ENCODE measurements at regions not wholly inside any gene's neighbourhood (a gene's known extent, or its start where the extent isn't known, plus 50 kb on each side); places are given as distances from the start of the nearest gene placed in this dataset.
"Not testable (repeated sequence)": the region's sequence is repeated elsewhere in the genome, so short reads cannot be mapped to it uniquely, and the experiment has no call there.

DNA sequence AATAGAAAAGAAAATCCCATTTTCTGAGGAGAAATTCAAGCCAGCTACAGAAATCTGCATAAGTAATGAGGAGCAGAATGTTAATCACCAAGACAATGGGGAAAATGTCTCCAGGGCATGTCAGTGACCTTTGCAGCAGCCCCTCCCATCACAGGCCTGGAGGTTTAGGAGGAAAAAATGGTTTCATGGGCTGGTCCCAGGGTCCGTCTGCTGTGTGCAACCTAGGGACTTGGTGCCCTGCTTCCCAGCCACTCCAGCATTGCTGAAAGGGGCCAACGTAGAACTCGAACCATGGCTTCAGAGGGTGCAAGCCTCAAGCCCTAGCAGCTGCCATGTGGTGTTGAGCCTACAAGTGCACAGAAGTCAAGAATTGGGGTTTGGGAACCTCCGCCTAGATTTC lies 116.8 kb downstream of the ENC1 start:
- WGBS (ENCODE audit: insufficient coverage, insufficient replicate concordance, low lambda C conversion rate, missing lambda C conversion rate): 50% methylated on average over 4 of the region's 4 CpGs
- DNase-seq (ENCODE audit: low read depth, low spot score); RAD21 ChIA-PET (ENCODE audit: unreplicated experiment); intact Hi-C loops (cut with micrococcal nuclease; ENCODE audit: unreplicated experiment); H2AFZ ChIP-seq (ENCODE audit: control insufficient read depth, low read depth, low read length); H3K9me3 ChIP-seq (replicated peaks; ENCODE audit: control insufficient read depth, insufficient read depth, low read length); H3K36me3 ChIP-seq (ENCODE audit: control insufficient read depth in 2 of 2, insufficient read depth in 2 of 2, low read length in 1 of 2); H3K9ac ChIP-seq (ENCODE audit: control insufficient read depth, insufficient read depth, low read length); ATAC-seq; H3K4me3 ChIP-seq; SMC1A ChIA-PET (ENCODE audit: uncharacterized antibody, unreplicated experiment); H3K27ac ChIP-seq (ENCODE audit: control insufficient read depth, insufficient read depth); H3K4me1 ChIP-seq (ENCODE audit: control insufficient read depth, insufficient read depth, low read length); H3K27me3 ChIP-seq (replicated peaks in 1 of 2; ENCODE audit: control insufficient read depth in 2 of 2, insufficient read depth in 2 of 2, low read length in 1 of 2); BruUV-seq (replicated peaks); H3K4me2 ChIP-seq (ENCODE audit: control insufficient read depth, insufficient read depth); POLR2A ChIA-PET; CTCF ChIA-PET; FAIRE-seq; H4K20me1 ChIP-seq (ENCODE audit: control insufficient read depth, insufficient read depth); in situ Hi-C loops (cut with MboI); H3K79me2 ChIP-seq (ENCODE audit: control insufficient read depth, insufficient read depth, low read length): not testable (repeated sequence)

DNA sequence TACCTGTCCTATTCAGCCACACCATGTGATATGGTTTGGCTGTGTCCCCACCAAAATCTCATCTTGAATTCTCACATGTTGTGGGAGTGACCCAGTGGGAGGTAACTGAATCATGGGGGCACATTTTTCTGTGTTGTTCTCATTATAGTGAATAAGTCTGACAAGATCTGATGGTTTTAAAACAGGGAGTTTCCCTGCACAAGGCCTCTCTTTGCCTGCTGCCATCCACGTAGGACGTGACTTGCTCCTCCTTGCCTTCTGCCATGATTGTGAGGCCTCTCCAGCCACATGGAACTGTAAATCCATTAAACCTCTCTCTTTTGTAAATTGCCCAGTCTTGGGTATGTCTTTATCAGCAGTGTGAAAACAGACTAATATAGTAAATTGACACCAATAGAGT lies 117.7 kb downstream of the ENC1 start:
- intact Hi-C loops (cut with micrococcal nuclease; ENCODE audit: unreplicated experiment); H3K36me3 ChIP-seq (ENCODE audit: control insufficient read depth in 2 of 2, insufficient read depth in 2 of 2, low read length in 1 of 2); H3K79me2 ChIP-seq (ENCODE audit: control insufficient read depth, insufficient read depth, low read length); H3K9me3 ChIP-seq (replicated peaks; ENCODE audit: control insufficient read depth, insufficient read depth, low read length); POLR2A ChIA-PET; FAIRE-seq; SMC1A ChIA-PET (ENCODE audit: uncharacterized antibody, unreplicated experiment); H3K27ac ChIP-seq (ENCODE audit: control insufficient read depth, insufficient read depth); BruUV-seq (replicated peaks); CTCF ChIA-PET; H3K4me2 ChIP-seq (ENCODE audit: control insufficient read depth, insufficient read depth); in situ Hi-C loops (cut with MboI); ATAC-seq; H3K9ac ChIP-seq (ENCODE audit: control insufficient read depth, insufficient read depth, low read length); DNase-seq (ENCODE audit: low read depth, low spot score); RAD21 ChIA-PET (ENCODE audit: unreplicated experiment); H4K20me1 ChIP-seq (ENCODE audit: control insufficient read depth, insufficient read depth); H2AFZ ChIP-seq (ENCODE audit: control insufficient read depth, low read depth, low read length); H3K27me3 ChIP-seq (replicated peaks in 1 of 2; ENCODE audit: control insufficient read depth in 2 of 2, insufficient read depth in 2 of 2, low read length in 1 of 2); H3K4me3 ChIP-seq; H3K4me1 ChIP-seq (ENCODE audit: control insufficient read depth, insufficient read depth, low read length): not testable (repeated sequence)
- 0% methylated on average over 2 of the region's 2 CpGs for WGBS (ENCODE audit: insufficient coverage, insufficient replicate concordance, low lambda C conversion rate, missing lambda C conversion rate)

DNA sequence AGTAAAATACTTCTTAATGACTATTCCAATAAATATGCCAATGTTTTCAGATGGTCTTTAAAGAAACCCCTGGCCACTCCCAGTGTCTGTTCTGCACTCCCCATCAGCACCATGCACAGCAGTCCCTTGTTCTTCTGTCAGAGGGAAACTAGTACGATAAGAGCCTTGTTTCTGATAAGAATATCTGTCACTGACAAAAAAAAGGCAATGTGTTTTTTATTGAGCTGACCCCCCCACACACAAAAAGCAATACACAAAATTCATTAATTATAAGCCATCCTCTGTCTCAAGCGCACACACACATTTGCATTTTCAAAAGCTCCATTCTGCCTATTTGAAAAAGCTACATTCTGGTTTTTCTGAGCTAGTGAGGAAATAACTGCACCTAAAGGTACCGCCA lies 119.1 kb downstream of the ENC1 start:
- ChIA-PET SMC1A (ENCODE audit: uncharacterized antibody, unreplicated experiment) (interaction anchor here (1.4 to 1.6 kb wide), 2 partner anchors 9 to 30 kb away, joined by 3 to 5 read pairs; no protein-coding TSS in a partner anchor), POLR2A (no interaction called here), CTCF (interaction anchor here (1.0 kb wide), 1 partner anchor 9 kb away, joined by 3 read pairs; no protein-coding TSS in a partner anchor), RAD21 (ENCODE audit: unreplicated experiment) (no interaction called here)
- H3K4me3 ChIP-seq: no peak overlapping the region
- no peak overlapping the region for H2AFZ ChIP-seq (ENCODE audit: control insufficient read depth, low read depth, low read length)
- H3K27me3 ChIP-seq (replicated peaks in 1 of 2; ENCODE audit: control insufficient read depth in 2 of 2, insufficient read depth in 2 of 2, low read length in 1 of 2): no peaks in the 10 kb centered on the region
- in situ Hi-C loops (cut with MboI) (no loop called here), intact Hi-C loops (cut with micrococcal nuclease; ENCODE audit: unreplicated experiment) (no loop called here)
- ATAC-seq: no peak
- 58% methylated on average over 3 of the region's 3 CpGs for whole genome bisulfite sequencing (ENCODE audit: insufficient coverage, insufficient replicate concordance, low lambda C conversion rate, missing lambda C conversion rate)
- H4K20me1 ChIP-seq (ENCODE audit: control insufficient read depth, insufficient read depth): no peaks in the 10 kb centered on the region
- no peak for DNase-seq (ENCODE audit: low read depth, low spot score)
- no peaks in the 10 kb centered on the region for H3K79me2 ChIP-seq (ENCODE audit: control insufficient read depth, insufficient read depth, low read length)
- H3K9ac ChIP-seq (ENCODE audit: control insufficient read depth, insufficient read depth, low read length): no peak overlapping the region
- no peak overlapping the region for H3K4me2 ChIP-seq (ENCODE audit: control insufficient read depth, insufficient read depth)
- H3K4me1 ChIP-seq (ENCODE audit: control insufficient read depth, insufficient read depth, low read length): no peaks in the 10 kb centered on the region
- H3K27ac ChIP-seq (ENCODE audit: control insufficient read depth, insufficient read depth): no peak overlapping the region
- H3K9me3 ChIP-seq (replicated peaks; ENCODE audit: control insufficient read depth, insufficient read depth, low read length): peaks cover 8% of the 10 kb centered on the region; the same call in 1 of the 3 replicates
- no peaks in the 10 kb centered on the region for H3K36me3 ChIP-seq (ENCODE audit: control insufficient read depth in 2 of 2, insufficient read depth in 2 of 2, low read length in 1 of 2)
- BruUV-seq (replicated peaks): no TSS peak
- FAIRE-seq: no peak
- TF ChIP-seq PML (IDR thresholded peaks at IDR 0.05; ENCODE audit: low read length) (no peak), GATAD2B (conservative IDR thresholded peaks at IDR 0.05; ENCODE audit: low read depth) (no peak), MYC (IDR thresholded peaks at IDR 0.05; ENCODE audit: insufficient read depth, insufficient read length, insufficient replicate concordance, low read length, severe bottlenecking) (no peak), ZZZ3 (IDR thresholded peaks at IDR 0.05; ENCODE audit: control insufficient read depth, insufficient read length, low read depth) (no peak), KAT2A (conservative IDR thresholded peaks at IDR 0.05; ENCODE audit: control insufficient read depth, low read depth, low read length) (no peak), RCOR1 (conservative IDR thresholded peaks at IDR 0.05; ENCODE audit: low read depth, low read length) (no peak), RAD51 (IDR thresholded peaks at IDR 0.05) (no peak)
- TF ChIP-seq, protein P1, sequence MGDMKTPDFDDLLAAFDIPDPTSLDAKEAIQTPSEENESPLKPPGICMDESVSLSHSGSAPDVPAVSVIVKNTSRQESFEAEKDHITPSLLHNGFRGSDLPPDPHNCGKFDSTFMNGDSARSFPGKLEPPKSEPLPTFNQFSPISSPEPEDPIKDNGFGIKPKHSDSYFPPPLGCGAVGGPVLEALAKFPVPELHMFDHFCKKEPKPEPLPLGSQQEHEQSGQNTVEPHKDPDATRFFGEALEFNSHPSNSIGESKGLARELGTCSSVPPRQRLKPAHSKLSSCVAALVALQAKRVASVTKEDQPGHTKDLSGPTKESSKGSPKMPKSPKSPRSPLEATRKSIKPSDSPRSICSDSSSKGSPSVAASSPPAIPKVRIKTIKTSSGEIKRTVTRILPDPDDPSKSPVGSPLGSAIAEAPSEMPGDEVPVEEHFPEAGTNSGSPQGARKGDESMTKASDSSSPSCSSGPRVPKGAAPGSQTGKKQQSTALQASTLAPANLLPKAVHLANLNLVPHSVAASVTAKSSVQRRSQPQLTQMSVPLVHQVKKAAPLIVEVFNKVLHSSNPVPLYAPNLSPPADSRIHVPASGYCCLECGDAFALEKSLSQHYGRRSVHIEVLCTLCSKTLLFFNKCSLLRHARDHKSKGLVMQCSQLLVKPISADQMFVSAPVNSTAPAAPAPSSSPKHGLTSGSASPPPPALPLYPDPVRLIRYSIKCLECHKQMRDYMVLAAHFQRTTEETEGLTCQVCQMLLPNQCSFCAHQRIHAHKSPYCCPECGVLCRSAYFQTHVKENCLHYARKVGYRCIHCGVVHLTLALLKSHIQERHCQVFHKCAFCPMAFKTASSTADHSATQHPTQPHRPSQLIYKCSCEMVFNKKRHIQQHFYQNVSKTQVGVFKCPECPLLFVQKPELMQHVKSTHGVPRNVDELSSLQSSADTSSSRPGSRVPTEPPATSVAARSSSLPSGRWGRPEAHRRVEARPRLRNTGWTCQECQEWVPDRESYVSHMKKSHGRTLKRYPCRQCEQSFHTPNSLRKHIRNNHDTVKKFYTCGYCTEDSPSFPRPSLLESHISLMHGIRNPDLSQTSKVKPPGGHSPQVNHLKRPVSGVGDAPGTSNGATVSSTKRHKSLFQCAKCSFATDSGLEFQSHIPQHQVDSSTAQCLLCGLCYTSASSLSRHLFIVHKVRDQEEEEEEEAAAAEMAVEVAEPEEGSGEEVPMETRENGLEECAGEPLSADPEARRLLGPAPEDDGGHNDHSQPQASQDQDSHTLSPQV (IDR thresholded peaks at IDR 0.05): no peak
